Endodermal cell (in vitro differentiated cells): ENCODE measurements at regions not wholly inside any gene's neighbourhood (a gene's known extent, or its start where the extent isn't known, plus 50 kb on each side); places are given as distances from the start of the nearest gene placed in this dataset.

Source experiments
- DNase-seq: peaks from one replicate; pipeline ENCODE4 v3.0.0-alpha.2; 2017
- H3K27ac ChIP-seq: 2 replicates; pipeline ENCODE4 v1.5.1; 2013; ENCODE audit warnings: mild to moderate bottlenecking, low read depth, low read length, moderate library complexity
- H3K27me3 ChIP-seq: 2 replicates; pipeline ENCODE4 v1.6.1; 2013; ENCODE audit warnings: mild to moderate bottlenecking, low read length, moderate library complexity; ENCODE audit not compliant: insufficient read depth, control insufficient read depth, poor library complexity, severe bottlenecking
- H3K36me3 ChIP-seq: 2 replicates; pipeline ENCODE4 v1.7.0; 2013; ENCODE audit warnings: mild to moderate bottlenecking, low read length, moderate library complexity; ENCODE audit not compliant: control insufficient read depth, insufficient read depth
- H3K4me1 ChIP-seq: one replicate; pipeline ENCODE4 v1.7.0; 2013; ENCODE audit warnings: low read length; ENCODE audit not compliant: control insufficient read depth, insufficient read depth
- H3K4me3 ChIP-seq: 2 replicates; pipeline ENCODE4 v1.5.1; 2013; ENCODE audit warnings: mild to moderate bottlenecking, low read length, moderate library complexity
- H3K9ac ChIP-seq: 2 replicates; pipeline ENCODE4 v1.6.1; 2013; ENCODE audit warnings: mild to moderate bottlenecking, low read length, moderate library complexity; ENCODE audit not compliant: poor library complexity, severe bottlenecking; ENCODE audit errors: extremely low read depth
- H3K9me3 ChIP-seq: 2 replicates; pipeline ENCODE4 v1.6.1; 2013; ENCODE audit warnings: mild to moderate bottlenecking, low read length, moderate library complexity; ENCODE audit not compliant: control insufficient read depth
- H3K27ac Mint-ChIP-seq: 2 replicates; pipeline ENCODE4 v1.8.0; 2020; ENCODE audit warnings: mixed read lengths
- H3K27me3 Mint-ChIP-seq: 2 replicates; pipeline ENCODE4 v1.8.0; 2021; ENCODE audit warnings: mild to moderate bottlenecking, mixed read lengths; ENCODE audit not compliant: insufficient read depth
- H3K36me3 Mint-ChIP-seq: 2 replicates; pipeline ENCODE4 v1.8.0; 2020; ENCODE audit warnings: low read depth, mixed read lengths
- H3K4me1 Mint-ChIP-seq: 2 replicates; pipeline ENCODE4 v1.8.0; 2020; ENCODE audit warnings: mixed read lengths
- H3K4me3 Mint-ChIP-seq: 2 replicates; pipeline ENCODE4 v1.8.0; 2020; ENCODE audit warnings: mild to moderate bottlenecking, moderate library complexity, mixed read lengths
- H3K9me3 Mint-ChIP-seq: 2 replicates; pipeline ENCODE4 v1.8.0; 2020; ENCODE audit warnings: mild to moderate bottlenecking, mixed read lengths
- WGBS, 2 experiments: methylation state at CpG; one replicate each; pipeline versions ENCODE4 v1.1.5 to v1.1.7; 2013; ENCODE audit warnings: missing lambda C conversion rate in 2 of 2, mixed read lengths in 1 of 2; ENCODE audit not compliant: insufficient coverage in 1 of 2, insufficient read length in 1 of 2; 5-methylcytosine and 5-hydroxymethylcytosine counted together
- TF ChIP-seq, protein P1 (sequence below): fragments of 200-600 bp; sonication (generic); conservative IDR thresholded peaks from 2 replicates; pipeline ENCODE4 v1.5.0; 2021; ENCODE audit warnings: antibody characterized with exemption, mild to moderate bottlenecking

DNA sequence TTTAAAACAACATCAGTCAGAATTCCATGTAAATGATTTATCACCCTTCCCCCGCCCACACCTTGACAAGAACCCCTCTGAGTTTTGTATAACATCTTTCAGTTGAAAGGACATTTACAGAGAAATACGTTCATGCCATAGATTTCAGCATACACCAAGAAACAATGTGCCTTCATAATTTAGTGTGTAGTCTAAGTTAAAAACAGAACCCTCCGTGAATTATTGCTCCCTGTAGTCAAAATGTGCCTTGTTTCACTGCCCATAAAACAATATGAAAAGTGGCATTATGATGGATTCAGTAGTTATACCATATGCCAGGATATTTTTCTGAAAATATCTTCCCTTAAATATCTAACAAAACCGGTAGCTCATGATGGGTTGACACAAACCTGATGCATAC is 953.9 kb downstream of the GBE1 start:
- Histone ChIP-seq H3K36me3 (no peaks in the 10 kb centered on the region), H3K4me1 (no peaks in the 10 kb centered on the region), H3K27me3 (no peaks in the 10 kb centered on the region), H3K4me3 (no peak overlapping the region), H3K9me3 (no peaks in the 10 kb centered on the region), H3K9ac (no peak overlapping the region), H3K27ac (no peak overlapping the region)
- TF ChIP-seq, protein P1, sequence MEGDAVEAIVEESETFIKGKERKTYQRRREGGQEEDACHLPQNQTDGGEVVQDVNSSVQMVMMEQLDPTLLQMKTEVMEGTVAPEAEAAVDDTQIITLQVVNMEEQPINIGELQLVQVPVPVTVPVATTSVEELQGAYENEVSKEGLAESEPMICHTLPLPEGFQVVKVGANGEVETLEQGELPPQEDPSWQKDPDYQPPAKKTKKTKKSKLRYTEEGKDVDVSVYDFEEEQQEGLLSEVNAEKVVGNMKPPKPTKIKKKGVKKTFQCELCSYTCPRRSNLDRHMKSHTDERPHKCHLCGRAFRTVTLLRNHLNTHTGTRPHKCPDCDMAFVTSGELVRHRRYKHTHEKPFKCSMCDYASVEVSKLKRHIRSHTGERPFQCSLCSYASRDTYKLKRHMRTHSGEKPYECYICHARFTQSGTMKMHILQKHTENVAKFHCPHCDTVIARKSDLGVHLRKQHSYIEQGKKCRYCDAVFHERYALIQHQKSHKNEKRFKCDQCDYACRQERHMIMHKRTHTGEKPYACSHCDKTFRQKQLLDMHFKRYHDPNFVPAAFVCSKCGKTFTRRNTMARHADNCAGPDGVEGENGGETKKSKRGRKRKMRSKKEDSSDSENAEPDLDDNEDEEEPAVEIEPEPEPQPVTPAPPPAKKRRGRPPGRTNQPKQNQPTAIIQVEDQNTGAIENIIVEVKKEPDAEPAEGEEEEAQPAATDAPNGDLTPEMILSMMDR, result no peak
- Mint-ChIP-seq H3K9me3 (no peaks in the 10 kb centered on the region), H3K27me3 (no peaks in the 10 kb centered on the region), H3K27ac (no peak overlapping the region), H3K36me3 (no peaks in the 10 kb centered on the region), H3K4me1 (no peaks in the 10 kb centered on the region), H3K4me3 (no peak overlapping the region)
- 67 to 90% methylated on average over 1 to 4 of the region's 4 CpGs for WGBS, 2 experiments
- DNase-seq, result no peak

DNA sequence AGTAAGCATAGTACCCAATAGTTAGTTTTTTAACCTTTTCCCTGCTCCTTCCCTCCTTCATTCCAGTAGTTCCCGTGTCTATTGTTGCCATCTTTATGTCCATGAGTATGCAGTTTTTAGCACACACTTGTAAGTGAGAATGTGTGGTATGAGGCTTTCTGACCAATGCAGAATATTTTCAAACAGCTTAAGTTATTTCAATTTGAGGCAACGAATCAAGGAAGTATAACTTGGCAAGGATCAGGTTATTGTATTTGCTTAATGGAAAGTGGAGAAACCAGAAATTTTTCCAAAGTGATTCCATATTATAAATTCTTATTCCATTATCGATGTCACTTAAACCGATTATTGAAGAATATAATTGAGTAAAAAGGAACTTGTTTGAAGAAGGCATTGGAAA is 954.8 kb downstream of the GBE1 start:
- no peaks in the 10 kb centered on the region for H3K4me1 Mint-ChIP-seq
- Histone ChIP-seq H3K36me3 (no peaks in the 10 kb centered on the region), H3K4me3 (no peak overlapping the region), H3K9ac (no peak overlapping the region), H3K27me3 (no peaks in the 10 kb centered on the region), H3K4me1 (no peaks in the 10 kb centered on the region), H3K27ac (no peak overlapping the region), H3K9me3 (no peaks in the 10 kb centered on the region)
- no peaks in the 10 kb centered on the region for H3K9me3 Mint-ChIP-seq
- TF ChIP-seq, protein P1, result no peak
- whole genome bisulfite sequencing, 2 experiments, result 89% methylated on average over 4 of the region's 4 CpGs; no CpG with 5 or more reads in 1 of the 2 experiments
- H3K4me3 Mint-ChIP-seq, result no peak overlapping the region
- H3K27me3 Mint-ChIP-seq, result no peaks in the 10 kb centered on the region
- no peak overlapping the region for H3K27ac Mint-ChIP-seq
- no peaks in the 10 kb centered on the region for H3K36me3 Mint-ChIP-seq
- no peak for DNase-seq

DNA sequence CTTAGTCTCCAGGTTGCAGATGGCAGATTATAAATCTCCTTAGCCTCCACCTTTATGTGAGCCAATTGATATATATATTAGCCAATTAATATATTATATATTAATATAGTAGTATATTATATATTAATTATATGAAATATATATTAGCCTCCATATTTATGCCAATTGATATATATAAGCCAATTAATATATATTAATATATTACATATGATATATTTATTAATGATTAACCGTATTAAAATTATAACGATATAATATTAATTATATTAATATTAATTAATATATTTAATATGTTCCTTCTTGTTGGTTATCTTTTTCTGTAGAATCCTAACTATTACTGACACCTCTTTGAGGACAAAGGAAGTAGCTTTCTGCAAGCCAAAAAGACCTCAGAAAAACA is 972.5 kb downstream of the GBE1 start:
- Mint-ChIP-seq H3K36me3 (no peaks in the 10 kb centered on the region), H3K27me3 (no peaks in the 10 kb centered on the region), H3K9me3 (peaks cover 2% of the 10 kb centered on the region), H3K4me1 (no peaks in the 10 kb centered on the region), H3K27ac (no peak overlapping the region), H3K4me3 (no peak overlapping the region)
- no peak overlapping the region for H3K27ac ChIP-seq
- no peaks in the 10 kb centered on the region for H3K36me3 ChIP-seq
- no peak overlapping the region for H3K4me3 ChIP-seq
- no peak overlapping the region for H3K9ac ChIP-seq
- TF ChIP-seq, protein P1, result no peak
- H3K9me3 ChIP-seq, result no peaks in the 10 kb centered on the region
- WGBS, 2 experiments, result no CpG with 5 or more reads among the region's 2 CpGs
- no peaks in the 10 kb centered on the region for H3K27me3 ChIP-seq
- H3K4me1 ChIP-seq, result no peaks in the 10 kb centered on the region
- DNase-seq, result no peak
